ENCODE measurements at regions not wholly inside any gene's neighbourhood (a gene's known extent, or its start where the extent isn't known, plus 50 kb on each side); places are given as distances from the start of the nearest gene placed in this dataset.
A peak's percentile ranks its signal among the peaks of the same experiment; 100 is the strongest.

DNA sequence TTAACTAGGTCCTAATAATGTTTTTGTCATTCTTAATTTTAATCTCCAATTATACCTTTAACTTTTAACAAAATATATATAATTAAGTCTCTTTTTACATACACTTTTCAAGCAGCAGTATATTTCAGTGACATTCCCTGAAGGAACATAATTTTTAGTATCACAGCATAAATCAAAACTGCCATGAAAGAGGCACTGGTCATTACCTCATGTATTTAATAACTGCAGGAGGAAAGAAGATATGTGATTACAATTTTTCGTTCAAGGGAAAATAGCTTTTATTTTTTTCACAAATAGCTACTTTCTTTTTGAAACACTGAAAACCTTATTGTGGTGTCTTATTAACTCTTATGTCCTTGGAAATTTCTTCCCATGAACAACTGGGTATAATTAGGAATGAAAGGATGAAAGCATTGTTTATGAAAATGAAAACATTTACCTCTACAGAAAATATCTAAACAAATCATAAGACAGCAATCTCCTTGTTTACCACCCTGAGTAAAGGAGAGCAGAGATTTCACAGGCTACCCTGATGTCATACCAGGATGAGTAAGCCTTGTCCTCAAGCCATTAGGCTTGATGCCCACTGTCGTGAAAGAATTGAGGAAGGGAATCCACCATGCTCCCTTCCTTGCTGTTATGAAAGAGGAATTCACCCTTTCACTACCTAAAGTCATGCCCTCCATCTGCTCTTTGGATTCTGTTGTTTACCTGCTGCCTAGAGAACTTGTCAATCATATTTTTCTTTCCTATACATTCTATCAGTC lies 877.2 kb upstream of the PCDH20 start:
- TF ChIP-seq, protein P1, sequence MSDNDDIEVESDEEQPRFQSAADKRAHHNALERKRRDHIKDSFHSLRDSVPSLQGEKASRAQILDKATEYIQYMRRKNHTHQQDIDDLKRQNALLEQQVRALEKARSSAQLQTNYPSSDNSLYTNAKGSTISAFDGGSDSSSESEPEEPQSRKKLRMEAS (IDR thresholded peaks at IDR 0.05; ENCODE audit: low read depth, low read length), result no peak
- TF ChIP-seq, protein P2, sequence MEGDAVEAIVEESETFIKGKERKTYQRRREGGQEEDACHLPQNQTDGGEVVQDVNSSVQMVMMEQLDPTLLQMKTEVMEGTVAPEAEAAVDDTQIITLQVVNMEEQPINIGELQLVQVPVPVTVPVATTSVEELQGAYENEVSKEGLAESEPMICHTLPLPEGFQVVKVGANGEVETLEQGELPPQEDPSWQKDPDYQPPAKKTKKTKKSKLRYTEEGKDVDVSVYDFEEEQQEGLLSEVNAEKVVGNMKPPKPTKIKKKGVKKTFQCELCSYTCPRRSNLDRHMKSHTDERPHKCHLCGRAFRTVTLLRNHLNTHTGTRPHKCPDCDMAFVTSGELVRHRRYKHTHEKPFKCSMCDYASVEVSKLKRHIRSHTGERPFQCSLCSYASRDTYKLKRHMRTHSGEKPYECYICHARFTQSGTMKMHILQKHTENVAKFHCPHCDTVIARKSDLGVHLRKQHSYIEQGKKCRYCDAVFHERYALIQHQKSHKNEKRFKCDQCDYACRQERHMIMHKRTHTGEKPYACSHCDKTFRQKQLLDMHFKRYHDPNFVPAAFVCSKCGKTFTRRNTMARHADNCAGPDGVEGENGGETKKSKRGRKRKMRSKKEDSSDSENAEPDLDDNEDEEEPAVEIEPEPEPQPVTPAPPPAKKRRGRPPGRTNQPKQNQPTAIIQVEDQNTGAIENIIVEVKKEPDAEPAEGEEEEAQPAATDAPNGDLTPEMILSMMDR (IDR thresholded peaks at IDR 0.05 in 2 of 3, conservative IDR thresholded peaks at IDR 0.05 in 1 of 3; ENCODE audit: control insufficient read depth in 2 of 3, extremely low read depth in 1 of 3, insufficient read depth in 1 of 3, low read depth in 3 of 3, low read length in 3 of 3), result no peak
- no peak for TF ChIP-seq CHD1 (IDR thresholded peaks at IDR 0.05; ENCODE audit: low read depth, low read length)
- no peak for TF ChIP-seq JUND (IDR thresholded peaks at IDR 0.05; ENCODE audit: low read depth, low read length)
- no peak for TF ChIP-seq YBX1 (IDR thresholded peaks at IDR 0.05)
- TF ChIP-seq IKZF1 (conservative IDR thresholded peaks at IDR 0.05), result 0 out of 2 replicates have a peak, but pooled peaks have one; percentile 19
